ENCODE measurements at regions not wholly inside any gene's neighbourhood (a gene's known extent, or its start where the extent isn't known, plus 50 kb on each side); places are given as distances from the start of the nearest gene placed in this dataset.

DNA sequence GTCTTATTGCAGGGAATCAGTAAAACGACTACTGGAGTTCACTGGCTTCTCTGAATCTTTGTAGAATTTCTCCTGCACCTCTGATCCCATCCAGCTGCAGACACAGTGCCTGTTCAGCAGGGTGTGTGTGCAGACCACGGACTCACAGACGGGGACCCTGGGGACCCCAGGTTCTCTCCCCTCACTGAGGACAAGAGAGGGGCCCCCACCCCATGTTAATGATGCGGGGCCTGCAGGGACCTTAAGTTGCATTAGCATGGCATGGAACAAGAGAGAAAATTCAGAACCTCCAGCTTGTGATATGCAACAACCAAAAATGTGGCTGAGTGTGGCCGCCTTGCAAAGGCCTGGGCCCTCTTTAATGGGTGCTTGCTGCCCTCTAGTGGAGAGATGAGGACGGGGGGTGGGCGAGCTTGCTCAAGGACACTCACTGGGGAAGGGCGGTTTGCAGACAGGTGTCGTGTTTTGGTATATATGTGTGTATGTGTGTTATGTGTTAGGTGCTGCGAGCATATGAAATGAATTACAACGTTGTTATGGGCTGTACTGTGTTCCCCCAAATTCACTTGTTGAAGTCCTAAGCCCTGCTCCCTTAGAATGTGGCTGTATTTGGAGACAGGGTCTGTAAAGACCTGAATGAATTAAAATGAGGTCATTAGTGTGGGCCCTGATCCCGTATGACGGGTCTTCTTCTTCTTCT, 84.4 kb upstream of the SEPTIN5 start (continued):
- TF ChIP-seq SIN3A (IDR thresholded peaks at IDR 0.05; ENCODE audit: borderline replicate concordance in 2 of 2, control insufficient read depth in 1 of 2, low read depth in 2 of 2, low read length in 2 of 2) (no peak), GTF2F1 (IDR thresholded peaks at IDR 0.05; ENCODE audit: low read depth, low read length) (no peak; the same call in 1 of the 2 replicates), MTA2 (IDR thresholded peaks at IDR 0.05; ENCODE audit: low read depth) (0 out of 2 replicates have a peak, but pooled peaks have one; percentile 10), HSF4 (CRISPR knock-in tag; IDR thresholded peaks at IDR 0.05; ENCODE audit: borderline replicate concordance) (0 out of 2 replicates have a peak, but pooled peaks have one; percentile 44)
- TF ChIP-seq, protein P1, sequence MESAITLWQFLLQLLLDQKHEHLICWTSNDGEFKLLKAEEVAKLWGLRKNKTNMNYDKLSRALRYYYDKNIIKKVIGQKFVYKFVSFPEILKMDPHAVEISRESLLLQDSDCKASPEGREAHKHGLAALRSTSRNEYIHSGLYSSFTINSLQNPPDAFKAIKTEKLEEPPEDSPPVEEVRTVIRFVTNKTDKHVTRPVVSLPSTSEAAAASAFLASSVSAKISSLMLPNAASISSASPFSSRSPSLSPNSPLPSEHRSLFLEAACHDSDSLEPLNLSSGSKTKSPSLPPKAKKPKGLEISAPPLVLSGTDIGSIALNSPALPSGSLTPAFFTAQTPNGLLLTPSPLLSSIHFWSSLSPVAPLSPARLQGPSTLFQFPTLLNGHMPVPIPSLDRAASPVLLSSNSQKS (CRISPR knock-in tag; IDR thresholded peaks at IDR 0.05), result no peak
- TF ChIP-seq, protein P2, sequence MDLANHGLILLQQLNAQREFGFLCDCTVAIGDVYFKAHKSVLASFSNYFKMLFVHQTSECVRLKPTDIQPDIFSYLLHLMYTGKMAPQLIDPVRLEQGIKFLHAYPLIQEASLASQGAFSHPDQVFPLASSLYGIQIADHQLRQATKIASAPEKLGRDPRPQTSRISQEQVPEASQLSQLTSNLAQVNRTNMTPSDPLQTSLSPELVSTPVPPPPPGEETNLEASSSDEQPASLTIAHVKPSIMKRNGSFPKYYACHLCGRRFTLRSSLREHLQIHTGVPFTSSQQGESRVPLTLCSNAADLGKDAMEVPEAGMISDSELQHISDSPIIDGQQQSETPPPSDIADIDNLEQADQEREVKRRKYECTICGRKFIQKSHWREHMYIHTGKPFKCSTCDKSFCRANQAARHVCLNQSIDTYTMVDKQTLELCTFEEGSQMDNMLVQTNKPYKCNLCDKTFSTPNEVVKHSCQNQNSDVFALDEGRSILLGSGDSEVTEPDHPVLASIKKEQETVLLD (IDR thresholded peaks at IDR 0.05), result no peak; the same call in 1 of the 2 replicates

DNA sequence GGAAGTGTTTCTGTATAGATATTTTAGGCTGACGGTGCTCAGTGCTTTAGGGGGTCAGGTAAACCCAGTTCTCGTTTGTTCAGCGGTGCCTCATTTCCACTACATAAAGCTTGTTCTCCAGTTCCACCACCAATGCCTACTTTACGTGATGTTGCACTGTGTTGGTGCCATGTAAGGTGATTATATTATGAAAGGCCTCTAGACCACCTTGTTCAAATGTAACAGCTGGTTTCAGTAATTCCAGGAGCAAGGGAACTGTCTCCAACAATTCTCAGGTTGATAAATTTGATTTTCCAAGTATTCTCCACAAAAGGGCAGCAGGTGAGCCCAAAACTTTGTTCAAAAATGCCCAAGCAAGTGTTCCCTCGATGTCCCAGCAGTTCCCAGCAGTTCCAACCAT, 83.7 kb upstream of the SEPTIN5 start:
- H3K4me3 ChIP-seq, result no peak overlapping the region
- FAIRE-seq, result no peak
- peaks cover 4% of the 10 kb centered on the region for H3K9me1 ChIP-seq (ENCODE audit: control insufficient read depth, insufficient read depth, low read length)
- no peaks in the 10 kb centered on the region for H4K20me1 ChIP-seq (replicated peaks; ENCODE audit: control insufficient read depth, insufficient read depth, low read length)
- ATAC-seq, result no peak
- ChIA-PET CTCF (ENCODE audit: low intra/inter-chr PET ratio) (interaction anchor here (0.6 to 3.6 kb wide), 19 partner anchors 10 to 676 kb away, joined by 3 to 31 read pairs (median 5); partner anchors contain the start of genes ESS2, SLC25A1 and UFD1), POLR2A (interaction anchor here (0.6 to 3.9 kb wide), 15 partner anchors 9 to 486 kb away, joined by 3 to 19 read pairs (median 5); partner anchors contain the start of genes C22orf39, CDC45 and ESS2)
- intact Hi-C loops (cut with micrococcal nuclease) (loop anchor here (1.0 to 5.0 kb wide), 8 partner anchors 54 to 631 kb away; partner anchors contain the start of genes CDC45, ESS2 and UFD1), in situ Hi-C loops (cut with MboI) (no loop called here)
- WGBS (ENCODE audit: insufficient coverage, low coverage, missing lambda C conversion rate), result 46% methylated on average over 5 of the region's 5 CpGs
- peaks cover 0 to 16% of the 10 kb centered on the region in 2 experiments; a peak in 4 of 5 replicates for H3K27me3 ChIP-seq (ENCODE audit: control insufficient read depth in 2 of 2, insufficient read depth in 2 of 2, low read length in 2 of 2)
- no TSS peak for BruUV-seq (replicated peaks)
- no peak overlapping the region for H3K4me2 ChIP-seq (ENCODE audit: insufficient read depth, low read length)
- H3K9ac ChIP-seq (ENCODE audit: insufficient read depth in 1 of 2, low read depth in 2 of 2, low read length in 2 of 2), result no peak overlapping the region
- H3K9me3 ChIP-seq (replicated peaks; ENCODE audit: control insufficient read depth, insufficient read depth, low read depth, low read length), result peaks cover 2% of the 10 kb centered on the region; the same call in 1 of the 2 replicates
- no peak overlapping the region for H2AFZ ChIP-seq (ENCODE audit: low read depth, low read length)
- H3K27ac ChIP-seq (ENCODE audit: extremely low read depth, low read depth, low read length), result no peak overlapping the region
- no peaks in the 10 kb centered on the region for H3K79me2 ChIP-seq (ENCODE audit: control insufficient read depth, insufficient read depth, low read length)
- no peaks in the 10 kb centered on the region for H3K36me3 ChIP-seq (ENCODE audit: control insufficient read depth, insufficient read depth, low read length)
- DNase-seq (ENCODE audit: extremely low read depth in 1 of 4, low spot score in 3 of 4), result no peak
- peaks cover 15 to 23% of the 10 kb centered on the region in 2 experiments; a peak in 4 of 5 replicates for H3K4me1 ChIP-seq (replicated peaks in 1 of 2; ENCODE audit: control insufficient read depth in 2 of 2, insufficient read depth in 2 of 2, low read length in 2 of 2)
- TF ChIP-seq ZNF41 (CRISPR knock-in tag; conservative IDR thresholded peaks at IDR 0.05), result no peak
- TF ChIP-seq, protein P3, sequence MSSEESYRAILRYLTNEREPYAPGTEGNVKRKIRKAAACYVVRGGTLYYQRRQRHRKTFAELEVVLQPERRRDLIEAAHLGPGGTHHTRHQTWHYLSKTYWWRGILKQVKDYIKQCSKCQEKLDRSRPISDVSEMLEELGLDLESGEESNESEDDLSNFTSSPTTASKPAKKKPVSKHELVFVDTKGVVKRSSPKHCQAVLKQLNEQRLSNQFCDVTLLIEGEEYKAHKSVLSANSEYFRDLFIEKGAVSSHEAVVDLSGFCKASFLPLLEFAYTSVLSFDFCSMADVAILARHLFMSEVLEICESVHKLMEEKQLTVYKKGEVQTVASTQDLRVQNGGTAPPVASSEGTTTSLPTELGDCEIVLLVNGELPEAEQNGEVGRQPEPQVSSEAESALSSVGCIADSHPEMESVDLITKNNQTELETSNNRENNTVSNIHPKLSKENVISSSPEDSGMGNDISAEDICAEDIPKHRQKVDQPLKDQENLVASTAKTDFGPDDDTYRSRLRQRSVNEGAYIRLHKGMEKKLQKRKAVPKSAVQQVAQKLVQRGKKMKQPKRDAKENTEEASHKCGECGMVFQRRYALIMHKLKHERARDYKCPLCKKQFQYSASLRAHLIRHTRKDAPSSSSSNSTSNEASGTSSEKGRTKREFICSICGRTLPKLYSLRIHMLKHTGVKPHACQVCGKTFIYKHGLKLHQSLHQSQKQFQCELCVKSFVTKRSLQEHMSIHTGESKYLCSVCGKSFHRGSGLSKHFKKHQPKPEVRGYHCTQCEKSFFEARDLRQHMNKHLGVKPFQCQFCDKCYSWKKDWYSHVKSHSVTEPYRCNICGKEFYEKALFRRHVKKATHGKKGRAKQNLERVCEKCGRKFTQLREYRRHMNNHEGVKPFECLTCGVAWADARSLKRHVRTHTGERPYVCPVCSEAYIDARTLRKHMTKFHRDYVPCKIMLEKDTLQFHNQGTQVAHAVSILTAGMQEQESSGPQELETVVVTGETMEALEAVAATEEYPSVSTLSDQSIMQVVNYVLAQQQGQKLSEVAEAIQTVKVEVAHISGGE (CRISPR knock-in tag; IDR thresholded peaks at IDR 0.05), result 0 out of 6 replicates have a peak, but pooled peaks of 1 of the 3 experiments have one; percentile 11
- no peak for TF ChIP-seq ZNF589 (CRISPR knock-in tag; IDR thresholded peaks at IDR 0.05; ENCODE audit: low read depth)
- TF ChIP-seq SRF (CRISPR knock-in tag; IDR thresholded peaks at IDR 0.05), result no peak
- TF ChIP-seq, protein P4, sequence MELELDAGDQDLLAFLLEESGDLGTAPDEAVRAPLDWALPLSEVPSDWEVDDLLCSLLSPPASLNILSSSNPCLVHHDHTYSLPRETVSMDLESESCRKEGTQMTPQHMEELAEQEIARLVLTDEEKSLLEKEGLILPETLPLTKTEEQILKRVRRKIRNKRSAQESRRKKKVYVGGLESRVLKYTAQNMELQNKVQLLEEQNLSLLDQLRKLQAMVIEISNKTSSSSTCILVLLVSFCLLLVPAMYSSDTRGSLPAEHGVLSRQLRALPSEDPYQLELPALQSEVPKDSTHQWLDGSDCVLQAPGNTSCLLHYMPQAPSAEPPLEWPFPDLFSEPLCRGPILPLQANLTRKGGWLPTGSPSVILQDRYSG (tag; conservative IDR thresholded peaks at IDR 0.05; ENCODE audit: low read depth), result no peak
